ENCODE measurements at regions not wholly inside any gene's neighbourhood (a gene's known extent, or its start where the extent isn't known, plus 50 kb on each side); places are given as distances from the start of the nearest gene placed in this dataset.

DNA sequence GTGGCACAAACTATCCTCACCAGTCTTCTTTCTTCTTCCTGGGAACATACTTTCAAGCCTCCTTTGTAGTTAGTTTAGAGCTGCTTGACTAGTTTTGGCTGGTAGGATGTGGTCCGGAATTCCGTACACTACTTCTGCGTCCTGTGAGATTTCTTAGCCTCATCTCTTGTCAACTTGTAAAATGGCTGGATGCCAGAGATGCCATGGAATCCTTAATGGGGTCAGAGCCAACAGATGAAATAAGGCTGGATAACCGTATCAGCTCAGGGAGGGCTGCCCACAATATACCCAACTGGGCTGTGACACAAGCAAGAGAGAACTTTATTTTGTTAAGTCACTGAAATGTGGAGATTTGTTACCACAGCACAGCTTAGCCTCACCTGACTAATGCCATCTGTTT is 466.9 kb upstream of the MDFIC2 start:
- Histone ChIP-seq H3K79me2 (ENCODE audit: control insufficient read depth, insufficient read depth, low read length) (no peaks in the 10 kb centered on the region), H3K27me3 (ENCODE audit: control insufficient read depth in 2 of 2, insufficient read depth in 2 of 2, low read length in 2 of 2) (no peaks in the 10 kb centered on the region), H3K36me3 (ENCODE audit: control insufficient read depth in 2 of 2, extremely low read depth in 1 of 2, insufficient read depth in 2 of 2, low read length in 2 of 2) (no peaks in the 10 kb centered on the region), H3K4me2 (ENCODE audit: insufficient read depth, low read length) (no peak overlapping the region), H3K4me3 (replicated peaks in 1 of 3; ENCODE audit: insufficient read depth in 1 of 3, low read depth in 1 of 3, low read length in 3 of 3) (no peak overlapping the region), H3K4me1 (ENCODE audit: control insufficient read depth, extremely low read depth, insufficient read depth, low read length) (peaks cover 9% of the 10 kb centered on the region), H3K9me1 (replicated peaks; ENCODE audit: control insufficient read depth, extremely low read depth, insufficient read depth, low read length) (no peaks in the 10 kb centered on the region), H2AFZ (ENCODE audit: low read depth, low read length) (no peak overlapping the region), H4K20me1 (replicated peaks; ENCODE audit: control insufficient read depth, extremely low read depth, insufficient read depth, low read length) (no peaks in the 10 kb centered on the region), H3K9ac (replicated peaks; ENCODE audit: extremely low read depth, insufficient read depth, low read length) (no peak overlapping the region), H3K27ac (ENCODE audit: insufficient read depth, low read depth, low read length) (no peak overlapping the region), H3K9me3 (replicated peaks; ENCODE audit: control insufficient read depth, insufficient read depth, low read length) (no peaks in the 10 kb centered on the region)
- FAIRE-seq: no peak
- intact Hi-C loops (cut with micrococcal nuclease) (loop anchor here (5.0 kb wide), 2 partner anchors 52 to 208 kb away; no protein-coding TSS in a partner anchor), dilution Hi-C loops (cut with MboI; ENCODE audit: extremely low pct_ligation_motif_present, low sequenced_read_pairs) (no loop called here)
- ChIA-PET POLR2A (no interaction called here), CTCF (no interaction called here)
- DNase-seq (ENCODE audit: low read depth, low spot score): no peak
- TF ChIP-seq EZH2 (IDR thresholded peaks at IDR 0.05; ENCODE audit: borderline replicate concordance, low read depth, low read length, severe bottlenecking): no peak
- TF ChIP-seq JUN (IDR thresholded peaks at IDR 0.05; ENCODE audit: borderline replicate concordance, insufficient read depth, insufficient read length, low read depth): no peak
- no peak for TF ChIP-seq FOS (IDR thresholded peaks at IDR 0.05; ENCODE audit: borderline replicate concordance, insufficient read depth, low read length)
- TF ChIP-seq GATA2 (IDR thresholded peaks at IDR 0.05; ENCODE audit: insufficient read depth, insufficient read length, low read depth, low read length): no peak
- TF ChIP-seq, protein P1, sequence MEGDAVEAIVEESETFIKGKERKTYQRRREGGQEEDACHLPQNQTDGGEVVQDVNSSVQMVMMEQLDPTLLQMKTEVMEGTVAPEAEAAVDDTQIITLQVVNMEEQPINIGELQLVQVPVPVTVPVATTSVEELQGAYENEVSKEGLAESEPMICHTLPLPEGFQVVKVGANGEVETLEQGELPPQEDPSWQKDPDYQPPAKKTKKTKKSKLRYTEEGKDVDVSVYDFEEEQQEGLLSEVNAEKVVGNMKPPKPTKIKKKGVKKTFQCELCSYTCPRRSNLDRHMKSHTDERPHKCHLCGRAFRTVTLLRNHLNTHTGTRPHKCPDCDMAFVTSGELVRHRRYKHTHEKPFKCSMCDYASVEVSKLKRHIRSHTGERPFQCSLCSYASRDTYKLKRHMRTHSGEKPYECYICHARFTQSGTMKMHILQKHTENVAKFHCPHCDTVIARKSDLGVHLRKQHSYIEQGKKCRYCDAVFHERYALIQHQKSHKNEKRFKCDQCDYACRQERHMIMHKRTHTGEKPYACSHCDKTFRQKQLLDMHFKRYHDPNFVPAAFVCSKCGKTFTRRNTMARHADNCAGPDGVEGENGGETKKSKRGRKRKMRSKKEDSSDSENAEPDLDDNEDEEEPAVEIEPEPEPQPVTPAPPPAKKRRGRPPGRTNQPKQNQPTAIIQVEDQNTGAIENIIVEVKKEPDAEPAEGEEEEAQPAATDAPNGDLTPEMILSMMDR (IDR thresholded peaks at IDR 0.05; ENCODE audit: extremely low read depth in 1 of 2, insufficient read depth in 1 of 2, low read depth in 1 of 2, low read length in 2 of 2): no peak
- TF ChIP-seq POLR2A (IDR thresholded peaks at IDR 0.05; ENCODE audit: low read depth, low read length): no peak
- no TSS peak for BruUV-seq (replicated peaks)

DNA sequence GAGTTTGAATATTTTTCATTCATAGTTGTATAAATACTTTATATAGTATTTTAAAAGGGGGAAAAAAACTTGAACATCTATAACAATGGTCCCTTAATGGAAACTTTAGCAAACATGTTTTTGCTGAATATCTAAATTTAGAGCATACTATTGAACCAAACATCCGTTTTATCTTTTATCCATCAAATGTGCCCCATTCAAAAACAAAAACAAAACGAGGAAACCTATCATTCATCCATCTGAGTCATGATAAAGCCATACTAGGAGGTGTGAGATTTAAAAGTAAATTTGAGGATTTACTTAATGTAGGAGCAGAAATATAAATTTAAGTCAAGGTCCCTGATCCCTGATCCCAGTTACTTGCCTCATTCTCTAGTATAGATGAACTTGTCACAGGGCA is 463.6 kb upstream of the MDFIC2 start:
- intact Hi-C loops (cut with micrococcal nuclease): loop anchor here (5.0 kb wide), 2 partner anchors 49 to 211 kb away; no protein-coding TSS in a partner anchor
- H3K9me1 ChIP-seq (replicated peaks; ENCODE audit: control insufficient read depth, extremely low read depth, insufficient read depth, low read length): no peaks in the 10 kb centered on the region
- FAIRE-seq (no peak), DNase-seq (ENCODE audit: low read depth, low spot score) (peak; percentile 69)
- POLR2A ChIA-PET: no interaction called here
- no peaks in the 10 kb centered on the region for H4K20me1 ChIP-seq (replicated peaks; ENCODE audit: control insufficient read depth, extremely low read depth, insufficient read depth, low read length)
- dilution Hi-C loops (cut with MboI; ENCODE audit: extremely low pct_ligation_motif_present, low sequenced_read_pairs): no loop called here
- no TSS peak for BruUV-seq (replicated peaks)
- TF ChIP-seq GATA2 (IDR thresholded peaks at IDR 0.05; ENCODE audit: insufficient read depth, insufficient read length, low read depth, low read length): no peak
- no peak for TF ChIP-seq FOS (IDR thresholded peaks at IDR 0.05; ENCODE audit: borderline replicate concordance, insufficient read depth, low read length)
- no peak for TF ChIP-seq MYC (IDR thresholded peaks at IDR 0.05; ENCODE audit: low read depth, low read length)
- TF ChIP-seq, protein P1 (IDR thresholded peaks at IDR 0.05; ENCODE audit: extremely low read depth in 1 of 2, insufficient read depth in 1 of 2, low read depth in 1 of 2, low read length in 2 of 2): no peak
- TF ChIP-seq POLR2A (IDR thresholded peaks at IDR 0.05; ENCODE audit: low read depth, low read length): no peak
- no peak for TF ChIP-seq POLR2AphosphoS5 (IDR thresholded peaks at IDR 0.05; ENCODE audit: insufficient read depth, low read depth, low read length)
- no peak for TF ChIP-seq EZH2 (IDR thresholded peaks at IDR 0.05; ENCODE audit: borderline replicate concordance, low read depth, low read length, severe bottlenecking)
- no peak for TF ChIP-seq JUN (IDR thresholded peaks at IDR 0.05; ENCODE audit: borderline replicate concordance, insufficient read depth, insufficient read length, low read depth)
- TF ChIP-seq, protein P2, sequence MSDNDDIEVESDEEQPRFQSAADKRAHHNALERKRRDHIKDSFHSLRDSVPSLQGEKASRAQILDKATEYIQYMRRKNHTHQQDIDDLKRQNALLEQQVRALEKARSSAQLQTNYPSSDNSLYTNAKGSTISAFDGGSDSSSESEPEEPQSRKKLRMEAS (IDR thresholded peaks at IDR 0.05; ENCODE audit: insufficient read depth, insufficient read length): no peak
- H3K36me3 ChIP-seq (ENCODE audit: control insufficient read depth in 2 of 2, extremely low read depth in 1 of 2, insufficient read depth in 2 of 2, low read length in 2 of 2): no peaks in the 10 kb centered on the region
- H3K27me3 ChIP-seq (ENCODE audit: control insufficient read depth in 2 of 2, insufficient read depth in 2 of 2, low read length in 2 of 2): no peaks in the 10 kb centered on the region
- CTCF ChIA-PET: no interaction called here
- H3K4me3 ChIP-seq (replicated peaks in 1 of 3; ENCODE audit: insufficient read depth in 1 of 3, low read depth in 1 of 3, low read length in 3 of 3): no peak overlapping the region
- H3K9me3 ChIP-seq (replicated peaks; ENCODE audit: control insufficient read depth, insufficient read depth, low read length): no peaks in the 10 kb centered on the region
- H3K4me1 ChIP-seq (ENCODE audit: control insufficient read depth, extremely low read depth, insufficient read depth, low read length): peaks cover 23% of the 10 kb centered on the region
- H2AFZ ChIP-seq (ENCODE audit: low read depth, low read length): no peak overlapping the region
- H3K9ac ChIP-seq (replicated peaks; ENCODE audit: extremely low read depth, insufficient read depth, low read length): no peak overlapping the region
- no peaks in the 10 kb centered on the region for H3K79me2 ChIP-seq (ENCODE audit: control insufficient read depth, insufficient read depth, low read length)
- no peak overlapping the region for H3K27ac ChIP-seq (ENCODE audit: insufficient read depth, low read depth, low read length)
- H3K4me2 ChIP-seq (ENCODE audit: insufficient read depth, low read length): peak overlapping the region; percentile 38

All from endothelial cell of umbilical vein (primary cell).